Tibial nerve (tissue), 3 donors: ENCODE measurements at regions not wholly inside any gene's neighbourhood (a gene's known extent, or its start where the extent isn't known, plus 50 kb on each side); places are given as distances from the start of the nearest gene placed in this dataset.

ENCODE experiments used
- POLR2A ChIP-seq, 2 donors: fragments of 450-650 bp; IDR thresholded peaks; one replicate each; pipeline ENCODE4 v1.6.1; 2017; ENCODE audit warnings: antibody characterized with exemption in 2 of 2, mild to moderate bottlenecking in 2 of 2, moderate library complexity in 2 of 2
- TF ChIP-seq, protein P1 (sequence below), 5 experiments: fragments of 200-600 bp in 3 of 5; fragments of 450-650 bp in 2 of 5; sonication (generic) in 3 of 5; IDR thresholded peaks; one replicate each; pipeline ENCODE4 v1.5.1; 2016 to 2019; ENCODE audit warnings: antibody characterized with exemption in 5 of 5, mild to moderate bottlenecking in 3 of 5, moderate library complexity in 2 of 5

- no peak for TF ChIP-seq POLR2A (IDR thresholded peaks at IDR 0.05)
- TF ChIP-seq, protein P1, sequence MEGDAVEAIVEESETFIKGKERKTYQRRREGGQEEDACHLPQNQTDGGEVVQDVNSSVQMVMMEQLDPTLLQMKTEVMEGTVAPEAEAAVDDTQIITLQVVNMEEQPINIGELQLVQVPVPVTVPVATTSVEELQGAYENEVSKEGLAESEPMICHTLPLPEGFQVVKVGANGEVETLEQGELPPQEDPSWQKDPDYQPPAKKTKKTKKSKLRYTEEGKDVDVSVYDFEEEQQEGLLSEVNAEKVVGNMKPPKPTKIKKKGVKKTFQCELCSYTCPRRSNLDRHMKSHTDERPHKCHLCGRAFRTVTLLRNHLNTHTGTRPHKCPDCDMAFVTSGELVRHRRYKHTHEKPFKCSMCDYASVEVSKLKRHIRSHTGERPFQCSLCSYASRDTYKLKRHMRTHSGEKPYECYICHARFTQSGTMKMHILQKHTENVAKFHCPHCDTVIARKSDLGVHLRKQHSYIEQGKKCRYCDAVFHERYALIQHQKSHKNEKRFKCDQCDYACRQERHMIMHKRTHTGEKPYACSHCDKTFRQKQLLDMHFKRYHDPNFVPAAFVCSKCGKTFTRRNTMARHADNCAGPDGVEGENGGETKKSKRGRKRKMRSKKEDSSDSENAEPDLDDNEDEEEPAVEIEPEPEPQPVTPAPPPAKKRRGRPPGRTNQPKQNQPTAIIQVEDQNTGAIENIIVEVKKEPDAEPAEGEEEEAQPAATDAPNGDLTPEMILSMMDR (IDR thresholded peaks at IDR 0.05): no peak
Observed at GRCh38 chr2:181149056-181149455, 168.7 kb downstream of the UBE2E3 start.
